ENCODE measurements at regions not wholly inside any gene's neighbourhood (a gene's known extent, or its start where the extent isn't known, plus 50 kb on each side); places are given as distances from the start of the nearest gene placed in this dataset.

- 45 to 54% (median 46%) methylated on average over 20 of the region's 20 CpGs for WGBS, 3 donors
- Histone ChIP-seq H3K36me3 (no peaks in the 10 kb centered on the region), H3K4me3 (peak overlapping the region; percentile 21), H3K4me1 (ENCODE audit: insufficient read depth) (peaks cover 2% of the 10 kb centered on the region), H3K9me3 (no peaks in the 10 kb centered on the region), H3K27ac (no peak overlapping the region), H3K27me3 (no peaks in the 10 kb centered on the region)
- peak in 1 of 5 donors; percentile 19 for DNase-seq
- intact Hi-C loops (cut with DNase I) = no loop called here
- TF ChIP-seq EP300 (IDR thresholded peaks at IDR 0.05) (no peak), CTCF (IDR thresholded peaks at IDR 0.05) (no peak), POLR2A (IDR thresholded peaks at IDR 0.05) (no peak)
These were observed 53.5 kb upstream of the BMP6 start for GRCh38 chr6:7672066-7673062.

GRCh38 chr6:7673063-7673536 lies 52.8 kb upstream of the BMP6 start:
- 1 to 12% (median 4%) methylated on average over 16 of the region's 16 CpGs for WGBS, 3 donors
- peak; percentile 21 to 74 (median 37) for DNase-seq
- intact Hi-C loops (cut with DNase I) = no loop called here

GRCh38 chr6:7674291-7674690 lies 51.6 kb upstream of the BMP6 start:
- Histone ChIP-seq H3K9me3 (no peaks in the 10 kb centered on the region), H3K36me3 (no peaks in the 10 kb centered on the region), H3K4me1 (ENCODE audit: insufficient read depth) (peaks cover 2% of the 10 kb centered on the region), H3K27me3 (no peaks in the 10 kb centered on the region), H3K27ac (no peak overlapping the region), H3K4me3 (no peak overlapping the region)
- DNase-seq = no peak
- WGBS, 3 donors = 62 to 68% (median 67%) methylated on average over 6 of the region's 6 CpGs
- intact Hi-C loops (cut with DNase I) = no loop called here
- TF ChIP-seq EP300 (IDR thresholded peaks at IDR 0.05) (no peak), POLR2A (IDR thresholded peaks at IDR 0.05) (no peak), CTCF (IDR thresholded peaks at IDR 0.05) (no peak)

More at GRCh38 chr6:7673063-7673536, 52.8 kb upstream of the BMP6 start:
- Histone ChIP-seq H3K36me3 (no peaks in the 10 kb centered on the region), H3K9me3 (no peaks in the 10 kb centered on the region), H3K4me1 (ENCODE audit: insufficient read depth) (peaks cover 2% of the 10 kb centered on the region), H3K27ac (no peak overlapping the region), H3K4me3 (peak overlapping the region; percentile 21), H3K27me3 (no peaks in the 10 kb centered on the region)
- TF ChIP-seq EP300 (IDR thresholded peaks at IDR 0.05) (no peak), CTCF (IDR thresholded peaks at IDR 0.05) (no peak), POLR2A (IDR thresholded peaks at IDR 0.05) (no peak)

GRCh38 chr6:7675353-7675945 lies 50.5 kb upstream of the BMP6 start:
- no peak overlapping the region for H3K27ac ChIP-seq

More at GRCh38 chr6:7675353-7675945, 50.5 kb upstream of the BMP6 start:
- Histone ChIP-seq H3K9me3 (no peaks in the 10 kb centered on the region), H3K4me3 (no peak overlapping the region), H3K36me3 (no peaks in the 10 kb centered on the region), H3K4me1 (ENCODE audit: insufficient read depth) (peaks cover 2% of the 10 kb centered on the region), H3K27me3 (no peaks in the 10 kb centered on the region)
- no peak for DNase-seq
- TF ChIP-seq CTCF (IDR thresholded peaks at IDR 0.05) = no peak
- TF ChIP-seq EP300 (IDR thresholded peaks at IDR 0.05) = no peak
- no peak for TF ChIP-seq POLR2A (IDR thresholded peaks at IDR 0.05)
- WGBS, 3 donors = 78 to 85% (median 81%) methylated on average over 10 of the region's 10 CpGs
- intact Hi-C loops (cut with DNase I) = no loop called here

Data from ovary (tissue), 7 donors.